Hematopoietic multipotent progenitor cell treated with erythropoietin and hydrocortisone succinate and interleukin-3 and kit ligand, for 8 days (in vitro differentiated cells): ENCODE measurements at regions not wholly inside any gene's neighbourhood (a gene's known extent, or its start where the extent isn't known, plus 50 kb on each side); places are given as distances from the start of the nearest gene placed in this dataset.
"Not testable (repeated sequence)": the region's sequence is repeated elsewhere in the genome, so short reads cannot be mapped to it uniquely, and the experiment has no call there.

Experiments
- DNase-seq: peaks from one replicate; pipeline ENCODE4 v3.0.0-alpha.2; 2015

GRCh38 chr10:114872519-114873087 lies 51.0 kb downstream of the FHIP2A start:
- no peak for DNase-seq

DNA sequence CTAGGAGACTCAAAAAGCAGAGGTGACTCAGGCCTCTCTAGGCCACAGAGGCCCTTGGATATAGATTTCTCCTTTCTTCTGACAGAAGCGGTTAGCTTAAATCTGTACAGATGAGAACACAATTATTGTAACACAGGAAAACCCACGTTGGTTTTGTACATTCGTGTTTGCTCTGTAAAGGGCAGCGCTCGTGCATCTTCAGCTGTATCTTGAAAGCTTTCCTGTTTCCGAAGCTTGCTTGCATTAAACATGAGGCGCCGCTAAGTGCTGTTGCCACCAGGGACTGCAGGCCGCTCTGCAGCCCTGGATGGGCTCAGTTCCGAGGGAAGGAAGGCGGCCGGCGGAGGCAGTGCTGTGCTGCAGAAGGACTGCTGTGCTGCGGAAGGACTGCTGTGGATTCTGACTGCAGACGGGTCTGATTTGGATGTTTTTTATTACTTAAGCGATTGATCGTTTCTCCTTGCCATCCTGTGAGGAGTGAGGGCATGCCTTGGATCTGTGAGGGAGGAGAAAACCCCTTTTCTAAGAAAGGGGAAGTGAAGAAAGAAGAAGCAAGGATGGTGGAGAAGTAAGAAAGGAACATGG lies 53.3 kb downstream of the FHIP2A start:
- peak; percentile 32 for DNase-seq

GRCh38 chr10:114875590-114876081 lies 54.1 kb downstream of the FHIP2A start:
- DNase-seq = not testable (repeated sequence)

GRCh38 chr10:114876169-114876568 lies 54.6 kb downstream of the FHIP2A start:
- DNase-seq = no peak

DNA sequence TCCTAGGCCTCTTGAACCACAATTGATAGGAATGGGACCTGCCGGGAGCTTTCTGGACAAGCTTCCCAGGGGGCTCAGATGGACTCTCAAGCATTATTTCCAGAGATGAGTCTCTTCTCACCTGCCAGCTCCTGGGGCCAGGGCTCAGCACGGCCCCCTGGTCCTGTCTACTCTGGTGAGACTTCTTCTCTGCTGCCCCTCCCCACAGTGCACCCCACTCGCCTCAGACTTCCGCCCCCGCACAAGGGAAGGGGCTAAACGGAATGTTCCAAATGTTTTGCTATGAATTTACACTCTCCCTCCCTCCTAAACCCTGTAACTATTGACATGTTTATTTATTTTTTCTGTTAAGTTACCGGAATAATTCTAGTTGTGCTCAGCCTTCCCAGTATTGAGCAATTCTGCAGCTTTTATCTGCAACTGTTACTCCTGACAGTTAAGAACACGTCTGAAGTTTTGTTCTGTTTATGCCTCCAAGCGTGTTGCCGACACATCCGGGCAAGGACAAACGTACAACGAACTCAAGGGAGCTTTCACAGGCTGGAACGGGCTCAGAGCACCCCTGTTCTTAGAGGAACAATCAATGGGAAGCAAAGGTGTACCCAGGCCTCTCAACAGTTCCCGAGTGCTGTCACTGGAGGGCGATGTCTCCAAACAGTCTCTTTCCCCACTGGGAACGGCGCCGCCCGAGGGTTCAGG lies 55.2 kb downstream of the FHIP2A start:
- DNase-seq = peak; percentile 76

- DNase-seq = no peak
These were observed 55.7 kb downstream of the FHIP2A start for GRCh38 chr10:114877301-114877644.

DNA sequence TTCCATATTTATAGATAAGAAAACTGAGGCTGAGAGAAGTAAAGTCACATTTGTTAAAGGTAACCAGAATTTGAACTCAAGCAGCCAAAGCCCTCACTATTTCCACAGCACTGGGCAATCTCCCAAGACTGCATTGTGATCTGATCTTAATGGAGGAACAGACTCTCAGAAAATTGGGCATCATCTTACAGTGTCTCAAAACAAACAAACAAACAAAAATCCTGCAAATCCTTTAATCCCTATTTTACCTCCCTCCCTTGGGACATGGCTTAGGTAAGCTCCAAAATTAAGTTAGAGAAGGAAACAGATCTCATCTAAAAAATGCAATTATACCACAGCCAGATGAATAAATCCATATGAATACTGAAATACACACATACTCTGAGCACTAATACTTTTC lies 57.5 kb downstream of the FHIP2A start:
- DNase-seq = no peak

- DNase-seq = peak; percentile 64
These were observed 58.1 kb downstream of the FHIP2A start for GRCh38 chr10:114879541-114880158.

- DNase-seq = no peak
These were observed 56.6 kb upstream of the TRUB1 start for GRCh38 chr10:114881417-114881816.

- no peak for DNase-seq
These were observed 56.1 kb upstream of the TRUB1 start for GRCh38 chr10:114881901-114882300.

DNA sequence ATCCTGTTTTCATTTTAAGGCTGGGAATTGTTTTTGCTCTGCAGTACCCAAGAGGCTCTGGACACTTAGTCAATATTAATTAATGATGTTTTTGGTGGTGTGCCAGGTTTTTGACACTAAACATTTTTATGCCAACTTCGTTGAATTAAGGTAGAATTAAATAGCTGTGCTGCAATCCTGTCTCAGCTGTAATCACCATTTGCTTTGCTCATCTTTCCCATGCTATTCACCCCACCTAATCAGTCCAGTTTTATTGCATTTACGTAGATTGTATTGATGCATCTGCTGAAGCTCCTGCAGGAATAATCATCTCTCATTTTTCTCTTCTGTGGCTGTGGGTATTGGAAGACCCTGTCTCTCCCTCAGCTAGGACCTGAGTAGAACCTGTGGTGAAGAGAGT lies 52.6 kb upstream of the TRUB1 start:
- DNase-seq = no peak
